A549 (cell line): ENCODE measurements at regions not wholly inside any gene's neighbourhood (a gene's known extent, or its start where the extent isn't known, plus 50 kb on each side); places are given as distances from the start of the nearest gene placed in this dataset.
"Not testable (repeated sequence)": the region's sequence is repeated elsewhere in the genome, so short reads cannot be mapped to it uniquely, and the experiment has no call there.

Experiments
- ATAC-seq, 2 experiments: fragments of 200-7000 bp in 1 of 2; fragments of >200 bp in 1 of 2; cut with Nextera tagmentation in 1 of 2; cut with Tn5 transposase in 1 of 2; 3 replicates each; pipeline versions ENCODE4 v1.8.0 to v1.9.1; 2018 to 2020; ENCODE audit warnings: mild to moderate bottlenecking in 1 of 2, moderate library complexity in 1 of 2
- CTCF ChIA-PET: fragments of 300-600 bp; sonication (Branson Sonifier 250); formaldehyde crosslinking; extraction: SDS; loops from one replicate; lab custom pipeline; 2021; ENCODE audit warnings: antibody characterized with exemption, inconsistent platforms; lab: Yijun Ruan, JAX
- POLR2A ChIA-PET: fragments of 350-600 bp; formaldehyde crosslinking; extraction: SDS; loops from one replicate; lab custom pipeline; 2021; ENCODE audit warnings: antibody characterized with exemption, inconsistent platforms; lab: Yijun Ruan, JAX
- DNase-seq, 2 experiments: peaks; one replicate each; pipeline versions ENCODE4 v3.0.0 to v3.0.0-alpha.2; 2011 to 2016; ENCODE audit warnings: low read depth in 1 of 2, low spot score in 1 of 2
- FAIRE-seq: peaks from 2 replicates; lab custom pipeline; 2011; peaks lifted over from hg19 to GRCh38; lab: Jason Lieb, UNC
- H3K27ac ChIP-seq, 2 experiments: fragments of >200 bp; sonication (Bioruptor Twin); formaldehyde crosslinking; 3 replicates each; pipeline ENCODE4 v1.5.1; 2016 to 2017
- H3K4me1 ChIP-seq: fragments of >200 bp; sonication (Bioruptor Twin); formaldehyde crosslinking; 3 replicates; pipeline ENCODE4 v1.6.1; 2016
- H3K4me2 ChIP-seq: fragments of >200 bp; sonication (Bioruptor Twin); formaldehyde crosslinking; 3 replicates; pipeline ENCODE4 v1.6.1; 2016
- H3K4me3 ChIP-seq: fragments of >200 bp; sonication (Bioruptor Twin); formaldehyde crosslinking; 3 replicates; pipeline ENCODE4 v1.5.1; 2016
- H3K9me3 ChIP-seq: fragments of >200 bp; sonication (Bioruptor Twin); formaldehyde crosslinking; 3 replicates; pipeline ENCODE4 v1.6.1; 2016
- BCL3 ChIP-seq: fragments of >200 bp; sonication (Bioruptor Twin); formaldehyde crosslinking; IDR thresholded peaks from 3 replicates; pipeline ENCODE4 v1.6.1; 2016
- CHD2 ChIP-seq: fragments of 150-350 bp; IDR thresholded peaks from 2 replicates; pipeline ENCODE4 v1.6.1; 2014; ENCODE audit warnings: low read length; ENCODE audit not compliant: partially characterized antibody
- E2F6 ChIP-seq: IDR thresholded peaks from 2 replicates; pipeline ENCODE4 v1.6.1; 2012; ENCODE audit warnings: low read depth, borderline replicate concordance
- EHMT2 ChIP-seq: fragments of 200-600 bp; sonication (generic); IDR thresholded peaks from 2 replicates; pipeline ENCODE4 v1.6.1; 2016; ENCODE audit warnings: antibody characterized with exemption, low read depth, mild to moderate bottlenecking, moderate library complexity
- ESRRA ChIP-seq: fragments of 150-350 bp; IDR thresholded peaks from 2 replicates; pipeline ENCODE4 v1.6.1; 2014; ENCODE audit warnings: mild to moderate bottlenecking, low read length, borderline replicate concordance
- FOSL2 ChIP-seq, 2 experiments: fragments of 450-650 bp in 1 of 2; fragments of >200 bp in 1 of 2; sonication (Bioruptor Twin) in 1 of 2; formaldehyde crosslinking; IDR thresholded peaks; 2 replicates each; pipeline versions ENCODE4 v1.5.0 to v1.6.1; 2016 to 2020; ENCODE audit warnings: mild to moderate bottlenecking in 1 of 2, moderate library complexity in 1 of 2
- HEYL ChIP-seq: fragments of 250-450 bp; sonication (Bioruptor Pico); IDR thresholded peaks from 2 replicates; pipeline ENCODE4 v1.8.0; 2021; ENCODE audit warnings: mild to moderate bottlenecking, moderate library complexity
- HOXA7 ChIP-seq: fragments of 250-450 bp; sonication (Bioruptor Pico); IDR thresholded peaks from 2 replicates; pipeline ENCODE4 v1.5.0; 2020; ENCODE audit warnings: mild to moderate bottlenecking, moderate library complexity
- HOXB13 ChIP-seq: fragments of 250-450 bp; sonication (Bioruptor Pico); IDR thresholded peaks from 2 replicates; pipeline ENCODE4 v1.5.0; 2020; ENCODE audit warnings: low read depth, mild to moderate bottlenecking, moderate library complexity
- KDM1A ChIP-seq: fragments of 200-600 bp; sonication (generic); IDR thresholded peaks from 2 replicates; pipeline ENCODE4 v1.6.1; 2016; ENCODE audit warnings: low read depth, mild to moderate bottlenecking
- PBX3 ChIP-seq: IDR thresholded peaks from 2 replicates; pipeline ENCODE4 v1.6.1; 2012
- RFX5 ChIP-seq: fragments of 450-650 bp; IDR thresholded peaks from 2 replicates; pipeline ENCODE4 v1.7.1; 2014; ENCODE audit warnings: antibody characterized with exemption, mild to moderate bottlenecking, moderate library complexity
- SMC3 ChIP-seq: fragments of >200 bp; sonication (Bioruptor Twin); formaldehyde crosslinking; IDR thresholded peaks from 3 replicates; pipeline ENCODE4 v1.6.1; 2018; ENCODE audit warnings: inconsistent platforms
- SREBF2 ChIP-seq: fragments of 450-650 bp; IDR thresholded peaks from 2 replicates; pipeline ENCODE4 v1.6.1; 2014; ENCODE audit warnings: mild to moderate bottlenecking, moderate library complexity
- USF2 ChIP-seq: fragments of 450-650 bp; IDR thresholded peaks from 2 replicates; pipeline ENCODE4 v1.6.1; 2014; ENCODE audit warnings: antibody characterized with exemption
- ZFP36 ChIP-seq: fragments of 450-650 bp; IDR thresholded peaks from 2 replicates; pipeline ENCODE4 v1.6.1; 2014; ENCODE audit warnings: borderline replicate concordance; ENCODE audit not compliant: partially characterized antibody
- ZNF302 ChIP-seq: fragments of 250-450 bp; sonication (Bioruptor Pico); IDR thresholded peaks from 2 replicates; pipeline ENCODE4 v1.9.0; 2021; ENCODE audit warnings: inconsistent platforms, mild to moderate bottlenecking, moderate library complexity
- WGBS: methylation state at CpG from one replicate; pipeline ENCODE4 v1.1.6; 2017; ENCODE audit errors: missing lambda C conversion rate; 5-methylcytosine and 5-hydroxymethylcytosine counted together
- TF ChIP-seq, protein P1 (sequence below): fragments of >200 bp; sonication (Bioruptor Twin); formaldehyde crosslinking; IDR thresholded peaks from 3 replicates; pipeline ENCODE4 v1.5.1; 2016
- TF ChIP-seq, protein P2 (sequence below): fragments of >200 bp; sonication (Bioruptor Twin); formaldehyde crosslinking; IDR thresholded peaks from 2 replicates; pipeline ENCODE4 v1.6.1; 2016

DNA sequence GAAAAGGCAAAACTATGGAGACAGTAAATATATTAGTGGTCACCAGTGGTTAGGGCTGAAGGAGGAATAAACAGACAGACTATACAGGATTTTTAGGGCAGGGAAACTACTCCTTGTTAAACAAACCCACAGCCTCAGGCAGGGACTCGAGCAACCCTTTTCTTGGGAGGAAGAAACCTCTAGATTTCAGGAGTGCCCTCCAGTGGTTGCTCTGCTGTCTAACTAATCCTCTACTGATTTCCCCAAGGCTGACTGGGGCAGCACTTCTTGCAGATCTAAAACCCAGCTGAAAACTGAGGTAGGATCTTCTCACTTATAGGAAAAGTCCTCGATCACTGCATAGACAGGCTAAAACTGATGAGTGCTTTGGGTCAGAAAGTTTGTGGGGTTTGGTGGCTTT is 176.8 kb downstream of the ISOC1 start:
- Histone ChIP-seq H3K27ac (no peak overlapping the region), H3K4me2 (no peak overlapping the region), H3K4me1 (no peaks in the 10 kb centered on the region)
- ChIA-PET CTCF (interaction anchor here (0.5 to 0.6 kb wide), 2 partner anchors 85 to 369 kb away, joined by 3 read pairs; no protein-coding TSS in a partner anchor), POLR2A (no interaction called here)
- DNase-seq (peak in 1 of 2 experiments; percentile 9), FAIRE-seq (no peak)
- no peak for TF ChIP-seq RFX5
- no peak for TF ChIP-seq ZFP36
- TF ChIP-seq PBX3 = no peak
- TF ChIP-seq EHMT2 = no peak
- no peak for TF ChIP-seq HEYL (CRISPR knock-in tag)
- TF ChIP-seq USF2 = no peak
- TF ChIP-seq HOXB13 (CRISPR knock-in tag) = no peak
- no peak for TF ChIP-seq SREBF2
- no peak for TF ChIP-seq HOXA7 (CRISPR knock-in tag)
- TF ChIP-seq KDM1A = no peak
- TF ChIP-seq, protein P1, sequence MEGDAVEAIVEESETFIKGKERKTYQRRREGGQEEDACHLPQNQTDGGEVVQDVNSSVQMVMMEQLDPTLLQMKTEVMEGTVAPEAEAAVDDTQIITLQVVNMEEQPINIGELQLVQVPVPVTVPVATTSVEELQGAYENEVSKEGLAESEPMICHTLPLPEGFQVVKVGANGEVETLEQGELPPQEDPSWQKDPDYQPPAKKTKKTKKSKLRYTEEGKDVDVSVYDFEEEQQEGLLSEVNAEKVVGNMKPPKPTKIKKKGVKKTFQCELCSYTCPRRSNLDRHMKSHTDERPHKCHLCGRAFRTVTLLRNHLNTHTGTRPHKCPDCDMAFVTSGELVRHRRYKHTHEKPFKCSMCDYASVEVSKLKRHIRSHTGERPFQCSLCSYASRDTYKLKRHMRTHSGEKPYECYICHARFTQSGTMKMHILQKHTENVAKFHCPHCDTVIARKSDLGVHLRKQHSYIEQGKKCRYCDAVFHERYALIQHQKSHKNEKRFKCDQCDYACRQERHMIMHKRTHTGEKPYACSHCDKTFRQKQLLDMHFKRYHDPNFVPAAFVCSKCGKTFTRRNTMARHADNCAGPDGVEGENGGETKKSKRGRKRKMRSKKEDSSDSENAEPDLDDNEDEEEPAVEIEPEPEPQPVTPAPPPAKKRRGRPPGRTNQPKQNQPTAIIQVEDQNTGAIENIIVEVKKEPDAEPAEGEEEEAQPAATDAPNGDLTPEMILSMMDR = no peak
- TF ChIP-seq, all 56 proteins: peak for 0
- 0% methylated on average over 2 of the region's 2 CpGs for WGBS
- Histone ChIP-seq H3K4me3 (no peak overlapping the region), H3K9me3 (no peaks in the 10 kb centered on the region)
- ATAC-seq = peak in 1 of 2 experiments; percentile 41; a peak in 2 of 6 replicates

- CTCF ChIA-PET = no interaction called here
- WGBS = 22% methylated on average over 2 of the region's 2 CpGs
- no peak overlapping the region for H3K27ac ChIP-seq
- POLR2A ChIA-PET = no interaction called here
- no peak overlapping the region for H3K4me2 ChIP-seq
- H3K4me1 ChIP-seq = no peaks in the 10 kb centered on the region
- TF ChIP-seq ZFP36 (no peak), SMC3 (no peak), ESRRA (no peak), ZNF302 (CRISPR knock-in tag) (no peak), BCL3 (no peak), HEYL (CRISPR knock-in tag) (no peak), FOSL2 (IDR thresholded peaks at IDR 0.05) (no peak), FOSL2 (CRISPR knock-in tag; IDR thresholded peaks at IDR 0.05) (no peak), E2F6 (no peak), CHD2 (no peak)
- TF ChIP-seq, protein P2, sequence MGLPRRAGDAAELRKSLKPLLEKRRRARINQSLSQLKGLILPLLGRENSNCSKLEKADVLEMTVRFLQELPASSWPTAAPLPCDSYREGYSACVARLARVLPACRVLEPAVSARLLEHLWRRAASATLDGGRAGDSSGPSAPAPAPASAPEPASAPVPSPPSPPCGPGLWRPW = no peak
- DNase-seq (no peak), ATAC-seq (no peak), FAIRE-seq (no peak)
- no peak overlapping the region for H3K4me3 ChIP-seq
- no peaks in the 10 kb centered on the region for H3K9me3 ChIP-seq
Measured at GRCh38 chr5:129284010-129284409, 176.1 kb upstream of the ADAMTS19 start.

- 8% methylated on average over 5 of the region's 5 CpGs for WGBS
- H3K4me1 ChIP-seq, ATAC-seq, POLR2A ChIA-PET, DNase-seq, CTCF ChIA-PET, H3K4me3 ChIP-seq, FAIRE-seq, H3K27ac ChIP-seq, H3K9me3 ChIP-seq, H3K4me2 ChIP-seq: not testable (repeated sequence)
Measured at GRCh38 chr5:129294216-129294615, 165.9 kb upstream of the ADAMTS19 start.
